ENCODE measurements at regions not wholly inside any gene's neighbourhood (a gene's known extent, or its start where the extent isn't known, plus 50 kb on each side); places are given as distances from the start of the nearest gene placed in this dataset.

- no peak overlapping the region for H3K4me3 ChIP-seq (ENCODE audit: low read depth, low read length)
- no peak for DNase-seq (ENCODE audit: low read depth)
- TF ChIP-seq CTCF (IDR thresholded peaks at IDR 0.05; ENCODE audit: low read depth, low read length, missing control alignments): no peak
Measured at GRCh38 chr14:34259996-34260395, 202.0 kb downstream of the SPTSSA start.

GRCh38 chr14:34258318-34258717 lies 203.7 kb downstream of the SPTSSA start:
- no peak for TF ChIP-seq CTCF (IDR thresholded peaks at IDR 0.05; ENCODE audit: low read depth, low read length, missing control alignments)
- DNase-seq (ENCODE audit: low read depth): no peak
- no peak overlapping the region for H3K4me3 ChIP-seq (ENCODE audit: low read depth, low read length)

- no peak overlapping the region for H3K4me3 ChIP-seq (ENCODE audit: low read depth, low read length)
- no peak for DNase-seq (ENCODE audit: low read depth)
- no peak for TF ChIP-seq CTCF (IDR thresholded peaks at IDR 0.05; ENCODE audit: low read depth, low read length, missing control alignments)
Measured at GRCh38 chr14:34257505-34257904, 204.5 kb downstream of the SPTSSA start.

- H3K4me3 ChIP-seq (ENCODE audit: low read depth, low read length): no peak overlapping the region
- TF ChIP-seq CTCF (IDR thresholded peaks at IDR 0.05; ENCODE audit: low read depth, low read length, missing control alignments): no peak
- DNase-seq (ENCODE audit: low read depth): no peak
Measured at GRCh38 chr14:34256223-34256622, 205.8 kb downstream of the SPTSSA start.

- TF ChIP-seq CTCF (IDR thresholded peaks at IDR 0.05; ENCODE audit: low read depth, low read length, missing control alignments): no peak
- no peak for DNase-seq (ENCODE audit: low read depth)
- H3K4me3 ChIP-seq (ENCODE audit: low read depth, low read length): no peak overlapping the region
Measured at GRCh38 chr14:34254571-34254970, 207.5 kb downstream of the SPTSSA start.

GRCh38 chr14:34254031-34254430 lies 208.0 kb downstream of the SPTSSA start:
- TF ChIP-seq CTCF (IDR thresholded peaks at IDR 0.05; ENCODE audit: low read depth, low read length, missing control alignments): no peak
- DNase-seq (ENCODE audit: low read depth): no peak
- no peak overlapping the region for H3K4me3 ChIP-seq (ENCODE audit: low read depth, low read length)

- no peak for TF ChIP-seq CTCF (IDR thresholded peaks at IDR 0.05; ENCODE audit: low read depth, low read length, missing control alignments)
- no peak overlapping the region for H3K4me3 ChIP-seq (ENCODE audit: low read depth, low read length)
- no peak for DNase-seq (ENCODE audit: low read depth)
Measured at GRCh38 chr14:34252227-34252626, 209.8 kb downstream of the SPTSSA start.

Data from GM12864 (cell line).